ENCODE measurements at regions not wholly inside any gene's neighbourhood (a gene's known extent, or its start where the extent isn't known, plus 50 kb on each side); places are given as distances from the start of the nearest gene placed in this dataset.

- Histone ChIP-seq H3K4me3 (no peak overlapping the region), H3K4me1 (no peaks in the 10 kb centered on the region), H3K27ac (no peak overlapping the region), H3K27me3 (no peaks in the 10 kb centered on the region), H3K9me3 (peaks cover 0 to 21% (median 3%) of the 10 kb centered on the region in 11 donors), H3K36me3 (no peaks in the 10 kb centered on the region)
- TF ChIP-seq, protein P1, sequence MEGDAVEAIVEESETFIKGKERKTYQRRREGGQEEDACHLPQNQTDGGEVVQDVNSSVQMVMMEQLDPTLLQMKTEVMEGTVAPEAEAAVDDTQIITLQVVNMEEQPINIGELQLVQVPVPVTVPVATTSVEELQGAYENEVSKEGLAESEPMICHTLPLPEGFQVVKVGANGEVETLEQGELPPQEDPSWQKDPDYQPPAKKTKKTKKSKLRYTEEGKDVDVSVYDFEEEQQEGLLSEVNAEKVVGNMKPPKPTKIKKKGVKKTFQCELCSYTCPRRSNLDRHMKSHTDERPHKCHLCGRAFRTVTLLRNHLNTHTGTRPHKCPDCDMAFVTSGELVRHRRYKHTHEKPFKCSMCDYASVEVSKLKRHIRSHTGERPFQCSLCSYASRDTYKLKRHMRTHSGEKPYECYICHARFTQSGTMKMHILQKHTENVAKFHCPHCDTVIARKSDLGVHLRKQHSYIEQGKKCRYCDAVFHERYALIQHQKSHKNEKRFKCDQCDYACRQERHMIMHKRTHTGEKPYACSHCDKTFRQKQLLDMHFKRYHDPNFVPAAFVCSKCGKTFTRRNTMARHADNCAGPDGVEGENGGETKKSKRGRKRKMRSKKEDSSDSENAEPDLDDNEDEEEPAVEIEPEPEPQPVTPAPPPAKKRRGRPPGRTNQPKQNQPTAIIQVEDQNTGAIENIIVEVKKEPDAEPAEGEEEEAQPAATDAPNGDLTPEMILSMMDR (IDR thresholded peaks at IDR 0.05): no peak
- intact Hi-C loops (cut with DNase I): no loop called here
- no peak for DNase-seq
- no peak for ATAC-seq
- 81% methylated on average over 3 of the region's 3 CpGs for WGBS, 2 donors
Observed at GRCh38 chr13:70856711-70857110, 748.5 kb upstream of the KLHL1 start.

- Histone ChIP-seq H3K4me1 (no peaks in the 10 kb centered on the region), H3K4me3 (no peak overlapping the region), H3K9me3 (peaks cover 0 to 15% (median 1%) of the 10 kb centered on the region in 11 donors), H3K27ac (no peak overlapping the region), H3K36me3 (no peaks in the 10 kb centered on the region), H3K27me3 (no peaks in the 10 kb centered on the region)
- intact Hi-C loops (cut with DNase I): no loop called here
- DNase-seq: no peak
- TF ChIP-seq, protein P1 (IDR thresholded peaks at IDR 0.05): no peak
- no peak for ATAC-seq
- 87 to 94% methylated on average over 2 of the region's 2 CpGs for WGBS, 2 donors
Observed at GRCh38 chr13:70856025-70856424, 747.8 kb upstream of the KLHL1 start.

- ATAC-seq: no peak
- no peak for DNase-seq
Observed at GRCh38 chr13:70849222-70849621, 741.0 kb upstream of the KLHL1 start.

GRCh38 chr13:70844391-70845108 lies 736.3 kb upstream of the KLHL1 start:
- no peak overlapping the region for H3K27ac ChIP-seq
- DNase-seq (no peak), ATAC-seq (no peak)
- H3K9me3 ChIP-seq: no peaks in the 10 kb centered on the region
- H3K27me3 ChIP-seq: peaks cover 0 to 3% (median 0%) of the 10 kb centered on the region in 7 donors
- no peak overlapping the region for H3K4me3 ChIP-seq
- intact Hi-C loops (cut with DNase I): no loop called here
- no peaks in the 10 kb centered on the region for H3K4me1 ChIP-seq
- no peaks in the 10 kb centered on the region for H3K36me3 ChIP-seq
- WGBS, 2 donors: 85 to 88% methylated on average over 7 of the region's 7 CpGs
- TF ChIP-seq, protein P1 (IDR thresholded peaks at IDR 0.05): no peak

More at GRCh38 chr13:70849222-70849621, 741.0 kb upstream of the KLHL1 start:
- Histone ChIP-seq H3K27me3 (no peaks in the 10 kb centered on the region), H3K36me3 (no peaks in the 10 kb centered on the region), H3K27ac (no peak overlapping the region), H3K4me1 (no peaks in the 10 kb centered on the region), H3K9me3 (no peaks in the 10 kb centered on the region), H3K4me3 (no peak overlapping the region)
- intact Hi-C loops (cut with DNase I): no loop called here
- TF ChIP-seq, protein P1 (IDR thresholded peaks at IDR 0.05): no peak
- 48 to 59% methylated on average over 4 of the region's 4 CpGs for WGBS, 2 donors
